ENCODE measurements at regions not wholly inside any gene's neighbourhood (a gene's known extent, or its start where the extent isn't known, plus 50 kb on each side); places are given as distances from the start of the nearest gene placed in this dataset.
A peak's percentile ranks its signal among the peaks of the same experiment; 100 is the strongest.

DNA sequence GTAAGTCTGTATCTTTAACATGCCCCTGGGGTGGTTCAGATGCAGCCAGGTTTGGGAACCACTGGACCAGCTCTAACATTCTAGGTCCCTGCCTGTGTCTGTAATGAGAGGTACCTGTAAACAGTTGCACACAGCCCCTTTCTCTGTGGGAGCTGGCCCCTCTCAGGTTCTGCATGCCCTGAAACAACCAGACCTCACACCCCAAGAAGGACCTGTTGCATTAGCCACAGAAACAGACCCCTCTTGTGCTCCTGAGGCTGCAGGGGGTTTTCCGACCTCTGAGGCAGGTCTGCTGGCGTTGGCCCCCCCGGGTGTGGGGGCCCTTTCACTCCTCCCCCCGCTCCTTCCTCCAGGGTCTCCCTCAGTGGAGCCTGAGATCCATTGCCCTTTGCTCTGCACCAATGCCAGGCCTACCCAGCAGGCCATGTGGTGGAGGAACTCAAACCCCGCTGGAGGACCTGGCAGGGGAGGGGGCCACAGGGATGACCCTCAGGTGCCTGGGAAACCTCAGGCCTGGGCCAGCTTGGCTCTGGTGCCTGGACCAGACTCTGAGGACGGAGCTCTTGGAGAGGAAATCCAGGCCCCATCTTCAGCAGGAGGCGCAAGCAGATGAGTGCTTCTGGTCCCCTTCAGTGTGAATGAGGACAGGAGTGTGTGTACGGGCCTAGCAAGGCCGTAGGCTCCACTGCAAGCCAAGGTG is 61.4 kb upstream of the PJA1 start:
- peak; percentile 34 for DNase-seq (ENCODE audit: extremely low spot score, unreplicated experiment)

DNA sequence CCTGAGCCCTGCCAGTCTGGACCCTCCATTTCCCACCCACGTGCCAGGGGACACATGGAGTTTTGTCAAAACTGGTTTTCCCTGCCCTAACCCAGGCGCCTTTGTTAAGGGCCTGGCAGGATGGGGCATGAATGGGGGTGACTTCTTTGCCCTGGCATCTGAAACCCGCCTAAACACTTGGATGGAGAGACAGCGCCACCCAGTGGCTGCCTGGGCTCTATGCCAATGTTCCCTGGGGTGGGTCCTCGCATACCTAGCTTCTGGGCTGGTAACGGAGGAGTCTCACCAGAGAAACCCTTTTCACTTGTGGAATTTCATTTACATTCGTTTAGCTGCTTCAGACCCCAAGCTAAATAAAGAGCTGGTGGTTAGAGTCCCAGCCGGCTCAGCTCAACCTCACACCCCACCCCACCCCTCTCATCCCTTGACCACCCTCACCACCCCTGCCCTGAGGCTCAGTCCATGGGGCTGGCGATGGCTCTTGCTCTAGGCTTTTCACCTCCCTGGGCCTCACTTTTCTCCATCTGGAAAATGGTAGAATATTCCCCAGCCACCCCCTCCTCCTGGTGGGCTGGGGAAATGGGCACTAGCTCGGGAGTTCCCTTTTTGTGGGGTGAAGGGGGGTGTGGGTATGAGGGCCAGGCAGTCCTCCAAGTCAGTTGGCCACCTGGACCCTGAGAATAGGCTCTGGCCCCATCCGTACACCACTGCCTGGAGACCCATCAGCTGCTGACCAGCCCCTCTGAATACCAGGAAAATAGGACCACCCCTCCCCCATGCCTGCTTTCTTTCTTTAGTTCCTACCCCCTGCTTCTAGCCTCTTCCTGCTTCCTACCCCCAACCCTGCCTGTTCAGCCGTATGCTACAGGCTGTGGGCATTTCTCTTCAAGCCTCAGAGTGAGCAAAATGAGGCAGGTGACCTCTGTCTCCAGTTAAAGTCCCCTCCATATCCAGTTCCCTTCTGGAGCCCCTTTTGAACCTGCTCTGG is 57.1 kb upstream of the PJA1 start:
- H3K36me3 Mint-ChIP-seq = no peaks in the 10 kb centered on the region
- no peak overlapping the region for H3K4me3 Mint-ChIP-seq
- H3K4me1 Mint-ChIP-seq (ENCODE audit: unreplicated experiment) = peaks cover 6% of the 10 kb centered on the region
- no peak overlapping the region for H3K27ac Mint-ChIP-seq
- H3K9me3 Mint-ChIP-seq = no peaks in the 10 kb centered on the region
- peak; percentile 82 for DNase-seq (ENCODE audit: extremely low spot score, unreplicated experiment)
- TF ChIP-seq, protein P1, sequence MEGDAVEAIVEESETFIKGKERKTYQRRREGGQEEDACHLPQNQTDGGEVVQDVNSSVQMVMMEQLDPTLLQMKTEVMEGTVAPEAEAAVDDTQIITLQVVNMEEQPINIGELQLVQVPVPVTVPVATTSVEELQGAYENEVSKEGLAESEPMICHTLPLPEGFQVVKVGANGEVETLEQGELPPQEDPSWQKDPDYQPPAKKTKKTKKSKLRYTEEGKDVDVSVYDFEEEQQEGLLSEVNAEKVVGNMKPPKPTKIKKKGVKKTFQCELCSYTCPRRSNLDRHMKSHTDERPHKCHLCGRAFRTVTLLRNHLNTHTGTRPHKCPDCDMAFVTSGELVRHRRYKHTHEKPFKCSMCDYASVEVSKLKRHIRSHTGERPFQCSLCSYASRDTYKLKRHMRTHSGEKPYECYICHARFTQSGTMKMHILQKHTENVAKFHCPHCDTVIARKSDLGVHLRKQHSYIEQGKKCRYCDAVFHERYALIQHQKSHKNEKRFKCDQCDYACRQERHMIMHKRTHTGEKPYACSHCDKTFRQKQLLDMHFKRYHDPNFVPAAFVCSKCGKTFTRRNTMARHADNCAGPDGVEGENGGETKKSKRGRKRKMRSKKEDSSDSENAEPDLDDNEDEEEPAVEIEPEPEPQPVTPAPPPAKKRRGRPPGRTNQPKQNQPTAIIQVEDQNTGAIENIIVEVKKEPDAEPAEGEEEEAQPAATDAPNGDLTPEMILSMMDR (conservative IDR thresholded peaks at IDR 0.05) = peak; percentile 87
- no peaks in the 10 kb centered on the region for H3K27me3 Mint-ChIP-seq

More for the DNA sequence above, 61.4 kb upstream of the PJA1 start:
- no peak overlapping the region for H3K27ac Mint-ChIP-seq
- peaks cover 8% of the 10 kb centered on the region for H3K9me3 Mint-ChIP-seq
- peaks cover 6% of the 10 kb centered on the region for H3K4me1 Mint-ChIP-seq (ENCODE audit: unreplicated experiment)
- H3K27me3 Mint-ChIP-seq = peaks cover 5% of the 10 kb centered on the region
- TF ChIP-seq, protein P1 (conservative IDR thresholded peaks at IDR 0.05) = no peak
- H3K4me3 Mint-ChIP-seq = no peak overlapping the region
- no peaks in the 10 kb centered on the region for H3K36me3 Mint-ChIP-seq

DNA sequence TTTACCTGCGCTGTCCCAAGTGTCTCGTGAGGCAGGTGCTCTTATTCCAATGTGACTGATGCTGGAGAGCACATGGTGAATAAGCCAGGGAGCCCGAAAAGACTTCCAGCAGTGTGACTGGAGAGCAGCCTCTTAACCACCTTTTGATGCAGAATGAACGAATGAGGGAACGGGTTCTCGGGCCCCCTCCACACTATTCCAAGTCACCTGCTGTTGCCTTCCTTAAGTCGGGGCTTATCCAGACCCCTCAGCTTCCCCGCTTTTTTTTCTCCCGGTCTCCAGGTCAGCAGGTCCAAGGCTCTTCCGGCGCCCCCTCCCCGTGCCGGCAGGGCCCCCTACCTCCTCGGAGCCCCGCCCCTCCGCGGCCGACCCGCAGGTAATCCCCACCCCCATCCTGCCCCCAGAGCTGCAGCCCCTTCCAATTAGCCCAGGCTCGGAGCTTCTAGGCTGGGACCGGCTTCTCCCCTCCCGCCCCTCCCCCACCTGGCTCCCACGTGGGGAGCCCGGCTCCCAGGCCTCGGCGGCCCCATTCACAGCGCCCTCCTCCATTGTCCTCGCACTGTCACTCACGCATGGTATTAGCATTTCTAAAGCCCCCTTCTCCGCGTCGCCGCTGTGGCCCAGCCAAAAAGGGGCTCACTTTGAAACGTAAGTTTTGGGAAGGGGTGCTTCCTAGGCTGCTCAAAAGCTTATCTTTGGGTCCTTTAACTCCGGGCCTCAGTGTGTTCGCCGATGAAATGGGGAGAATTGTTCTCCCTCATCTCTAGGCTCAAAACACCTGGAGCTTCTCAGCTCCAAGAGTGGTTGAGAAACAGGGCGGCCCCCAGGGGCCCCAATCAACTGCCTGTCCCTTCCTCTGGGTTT is 56.2 kb upstream of the PJA1 start:
- no peaks in the 10 kb centered on the region for H3K9me3 Mint-ChIP-seq
- no peaks in the 10 kb centered on the region for H3K27me3 Mint-ChIP-seq
- TF ChIP-seq, protein P1 (conservative IDR thresholded peaks at IDR 0.05) = no peak
- no peaks in the 10 kb centered on the region for H3K36me3 Mint-ChIP-seq
- no peak for DNase-seq (ENCODE audit: extremely low spot score, unreplicated experiment)
- peaks cover 6% of the 10 kb centered on the region for H3K4me1 Mint-ChIP-seq (ENCODE audit: unreplicated experiment)
- no peak overlapping the region for H3K27ac Mint-ChIP-seq
- H3K4me3 Mint-ChIP-seq = no peak overlapping the region

DNA sequence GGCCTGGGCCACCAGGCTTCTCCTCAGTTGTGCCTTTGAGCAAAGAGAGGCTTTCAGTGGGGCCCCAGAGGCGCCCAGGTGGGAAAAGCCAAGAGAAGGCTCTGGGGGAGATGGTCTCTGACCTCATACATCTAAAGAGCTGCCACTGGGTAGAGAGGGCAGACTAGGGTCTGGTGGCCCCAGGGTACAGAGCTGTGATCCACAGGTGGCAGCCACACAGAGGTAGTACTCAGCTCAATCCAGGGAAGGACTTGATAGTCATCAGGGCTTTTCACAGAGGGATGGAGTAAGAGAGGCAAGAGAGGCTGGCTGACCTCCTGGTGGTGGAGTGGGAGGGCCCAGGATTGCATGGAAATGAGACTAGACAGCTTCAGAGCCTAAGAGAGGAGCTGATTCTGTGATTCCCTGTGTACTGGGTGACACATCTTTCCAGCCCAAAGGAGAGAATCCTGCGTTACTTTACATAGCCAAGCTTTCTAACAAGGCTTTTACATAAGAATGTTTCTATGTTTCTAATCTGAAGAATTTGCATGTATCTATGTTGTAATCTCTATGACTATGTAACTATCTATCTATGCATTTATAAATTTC is 53.2 kb upstream of the PJA1 start:
- Mint-ChIP-seq H3K36me3 (no peaks in the 10 kb centered on the region), H3K4me1 (ENCODE audit: unreplicated experiment) (peaks cover 22% of the 10 kb centered on the region), H3K4me3 (no peak overlapping the region), H3K9me3 (no peaks in the 10 kb centered on the region), H3K27me3 (no peaks in the 10 kb centered on the region), H3K27ac (no peak overlapping the region)
- TF ChIP-seq, protein P1 (conservative IDR thresholded peaks at IDR 0.05) = no peak
- no peak for DNase-seq (ENCODE audit: extremely low spot score, unreplicated experiment)

DNA sequence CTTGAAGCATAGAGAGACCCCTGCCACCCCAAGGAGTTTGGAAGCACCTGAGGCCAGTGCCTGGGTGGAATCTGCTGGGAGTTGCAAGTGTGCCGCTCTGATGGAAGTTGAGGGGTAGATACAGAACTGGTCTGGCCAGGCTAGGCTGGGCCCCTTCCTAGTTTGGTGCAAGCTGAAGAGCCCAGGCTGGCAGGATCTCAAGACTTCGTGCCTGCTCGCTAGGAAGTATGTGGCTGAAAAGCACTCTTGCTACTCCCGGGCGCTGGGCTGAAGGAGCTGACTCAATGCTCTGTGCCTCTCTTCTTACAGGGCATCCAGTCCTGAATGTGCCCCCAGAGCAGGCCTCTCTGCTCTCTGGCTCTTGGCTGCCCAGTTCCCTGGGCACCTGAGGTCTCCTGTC is 51.7 kb upstream of the PJA1 start:
- TF ChIP-seq, protein P1 (conservative IDR thresholded peaks at IDR 0.05) = no peak
- no peaks in the 10 kb centered on the region for H3K9me3 Mint-ChIP-seq
- no peaks in the 10 kb centered on the region for H3K27me3 Mint-ChIP-seq
- H3K4me3 Mint-ChIP-seq = no peak overlapping the region
- H3K36me3 Mint-ChIP-seq = no peaks in the 10 kb centered on the region
- peaks cover 20% of the 10 kb centered on the region for H3K4me1 Mint-ChIP-seq (ENCODE audit: unreplicated experiment)
- no peak for DNase-seq (ENCODE audit: extremely low spot score, unreplicated experiment)
- H3K27ac Mint-ChIP-seq = no peak overlapping the region
